NCI-H128 (cell line): ENCODE measurements at regions not wholly inside any gene's neighbourhood (a gene's known extent, or its start where the extent isn't known, plus 50 kb on each side); places are given as distances from the start of the nearest gene placed in this dataset.

ENCODE experiments used
- DNase-seq: peaks from one replicate; lab custom pipeline; 2025; ENCODE audit not compliant: unreplicated experiment; lab: John Stamatoyannopoulos, UW

DNA sequence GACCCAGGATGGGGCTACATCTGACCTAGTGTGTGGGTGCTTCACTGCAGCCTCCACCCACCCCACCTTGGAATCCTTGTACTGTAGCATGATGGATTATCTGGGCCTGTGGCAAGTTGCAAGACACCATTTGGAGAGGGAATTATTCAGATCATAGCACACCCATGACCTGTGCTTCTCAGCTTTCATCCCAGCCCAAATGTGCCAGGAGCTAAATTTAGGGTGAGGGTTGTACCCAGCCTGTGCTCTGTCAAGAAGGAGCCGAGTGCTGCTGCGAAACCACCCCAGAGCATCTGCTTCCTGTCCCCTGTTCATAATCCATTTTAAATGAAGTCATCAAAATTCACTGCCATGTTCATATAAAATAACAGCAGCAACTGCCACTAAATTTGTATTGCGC, 394.5 kb downstream of the SHANK2 start:
- no peak for DNase-seq

DNA sequence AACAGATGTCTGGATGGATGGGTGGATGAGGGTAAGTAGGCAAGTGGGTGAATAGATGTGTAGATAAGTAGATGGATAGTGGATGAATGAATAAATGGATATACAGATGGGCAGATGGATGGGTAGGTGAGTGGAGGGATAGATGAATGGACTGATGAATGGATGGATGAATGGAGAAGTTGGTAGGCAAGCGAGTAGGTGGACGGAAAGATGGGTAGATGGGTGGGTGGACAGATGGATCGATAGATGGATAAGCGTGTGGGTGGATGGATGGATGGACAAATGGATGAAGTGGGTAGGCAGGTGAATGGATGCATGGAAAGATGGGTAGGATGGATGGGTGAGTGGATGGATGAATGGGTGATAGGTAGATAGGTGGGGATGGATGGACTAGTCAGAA, 393.2 kb downstream of the SHANK2 start:
- no peak for DNase-seq

DNA sequence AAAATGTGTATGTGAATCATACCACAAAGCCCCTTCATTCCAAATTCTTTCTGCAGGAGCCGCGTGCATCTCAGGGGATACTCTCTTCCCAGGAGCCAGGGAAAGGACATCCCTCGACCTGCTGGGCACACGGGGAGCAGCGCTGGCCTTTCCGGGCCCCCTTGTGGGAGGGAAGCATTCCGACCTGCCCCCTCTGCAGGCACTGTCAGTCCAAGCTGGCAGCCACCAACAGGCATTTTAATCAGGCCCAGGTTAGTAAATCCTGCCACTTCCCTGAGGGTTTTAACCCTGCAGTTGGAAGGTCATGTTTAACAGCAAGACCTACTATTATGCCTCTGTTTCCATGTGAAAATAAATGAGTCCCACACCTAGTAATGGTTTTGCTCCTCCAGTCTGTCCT, 391.5 kb downstream of the SHANK2 start:
- DNase-seq = no peak

DNA sequence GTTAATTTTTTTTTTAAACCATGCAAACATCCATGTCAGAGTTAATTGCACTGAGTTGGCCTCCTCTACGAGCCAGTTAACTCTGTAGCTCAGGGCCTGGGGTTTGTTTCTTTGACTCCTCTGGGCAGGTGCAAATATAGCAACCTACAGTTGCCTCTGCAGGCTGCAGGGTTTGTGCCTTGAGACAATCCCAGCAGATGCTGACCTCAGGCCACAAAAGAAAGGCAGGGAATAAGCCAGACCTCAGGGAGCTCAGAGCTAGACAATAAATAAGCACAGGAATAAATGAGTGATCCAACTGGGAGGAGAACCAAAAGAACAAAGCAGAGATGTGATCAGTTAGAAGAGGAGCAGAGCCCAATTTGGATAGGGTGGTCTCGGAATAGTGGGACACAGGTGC, 390.8 kb downstream of the SHANK2 start:
- no peak for DNase-seq

DNA sequence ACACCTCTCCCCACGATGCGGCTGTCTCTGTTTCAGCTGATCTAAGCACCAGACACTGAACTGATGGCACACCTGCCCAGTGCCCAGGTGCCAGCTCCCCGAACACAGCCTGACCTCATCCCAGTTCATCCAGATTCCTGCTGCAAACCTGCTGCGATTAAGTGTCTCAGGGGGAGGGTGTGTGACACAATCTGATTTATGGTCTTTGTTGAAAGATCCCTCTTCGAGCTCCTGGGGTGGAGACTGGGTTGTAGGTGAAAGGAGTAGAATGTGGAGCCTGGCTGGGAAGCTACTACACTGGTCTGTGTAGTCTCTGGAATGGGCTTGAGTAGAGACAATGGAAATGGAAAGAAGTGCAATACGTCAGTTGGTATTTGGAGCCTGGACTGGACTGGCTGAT, 390.3 kb downstream of the SHANK2 start:
- DNase-seq = no peak

DNA sequence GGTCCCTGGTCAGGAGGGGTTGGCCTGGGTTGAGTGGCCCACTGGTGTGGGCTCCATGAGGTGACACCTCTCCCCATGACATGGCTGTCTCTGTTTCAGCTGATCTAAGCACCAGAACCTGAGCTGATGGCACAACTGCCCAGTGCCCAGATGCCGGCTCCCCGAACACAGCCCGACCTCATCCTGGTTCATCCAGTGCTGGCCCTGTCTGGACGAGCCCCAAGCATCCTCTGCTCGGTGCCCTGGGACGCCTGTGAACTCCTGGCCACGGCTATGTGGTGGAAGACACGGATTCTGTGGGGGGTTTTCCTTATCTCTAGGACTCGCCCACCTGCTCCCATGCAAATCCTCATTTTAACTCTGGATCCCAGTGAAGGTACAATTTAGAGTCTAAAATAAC, 389.2 kb downstream of the SHANK2 start:
- no peak for DNase-seq

DNA sequence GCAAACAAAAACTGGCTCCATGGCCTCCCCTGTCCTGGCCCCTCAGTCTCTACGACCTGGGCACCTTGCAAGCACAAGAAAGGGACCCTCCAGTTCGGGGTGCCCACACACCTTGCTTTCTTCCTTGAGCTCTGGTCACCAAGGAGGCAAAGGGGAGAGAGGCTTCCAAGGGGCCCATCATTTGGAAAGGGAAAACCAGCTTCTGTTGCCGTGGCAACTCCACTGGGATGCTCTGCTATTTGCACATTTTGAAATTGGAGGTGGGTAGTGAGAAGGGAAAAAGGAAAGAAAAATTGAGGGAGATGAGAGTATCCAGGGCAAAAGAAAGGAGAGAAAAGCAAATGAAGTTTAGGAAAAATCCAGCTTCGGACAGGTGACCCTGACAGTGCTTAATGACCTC, 388.4 kb downstream of the SHANK2 start:
- no peak for DNase-seq

DNA sequence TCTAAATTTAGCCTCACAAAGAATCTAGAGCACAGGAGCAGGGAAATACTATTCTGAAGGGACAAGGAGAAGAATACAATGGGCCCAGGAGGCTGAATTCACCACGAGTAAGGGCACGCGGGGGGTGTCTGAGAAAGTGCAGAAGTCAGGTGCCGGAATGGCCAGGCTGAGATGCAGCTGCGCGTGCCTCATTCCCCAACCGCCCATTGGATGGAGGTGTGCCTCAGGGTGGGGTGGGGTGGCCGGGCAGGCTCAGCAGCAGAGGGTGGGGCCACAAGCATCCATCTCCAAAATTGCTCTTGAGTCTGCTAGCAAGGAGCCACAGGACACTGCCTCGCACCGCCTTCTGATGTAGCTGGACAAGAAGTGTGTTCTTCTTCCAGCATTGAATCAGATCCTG, 387.0 kb downstream of the SHANK2 start:
- DNase-seq = no peak

DNA sequence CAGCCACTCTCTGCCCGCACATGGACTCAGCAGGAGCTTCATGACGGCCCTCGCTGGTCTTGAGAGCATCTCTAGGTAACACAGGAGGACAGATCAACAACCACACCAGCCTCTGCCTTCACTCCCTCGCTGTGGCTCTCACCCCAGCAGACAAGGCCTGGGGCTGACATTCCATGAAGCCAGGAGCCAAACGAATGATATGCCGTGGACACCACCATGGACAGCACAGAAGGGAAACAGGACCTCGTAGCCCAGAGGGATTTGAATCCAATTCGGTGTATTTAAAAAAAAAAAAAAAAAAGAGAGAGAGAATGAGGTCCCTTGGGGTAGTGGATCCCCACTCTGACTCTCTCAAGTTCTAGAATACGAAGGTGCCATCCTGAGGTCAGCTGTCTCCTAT, 385.5 kb downstream of the SHANK2 start:
- DNase-seq = no peak

DNA sequence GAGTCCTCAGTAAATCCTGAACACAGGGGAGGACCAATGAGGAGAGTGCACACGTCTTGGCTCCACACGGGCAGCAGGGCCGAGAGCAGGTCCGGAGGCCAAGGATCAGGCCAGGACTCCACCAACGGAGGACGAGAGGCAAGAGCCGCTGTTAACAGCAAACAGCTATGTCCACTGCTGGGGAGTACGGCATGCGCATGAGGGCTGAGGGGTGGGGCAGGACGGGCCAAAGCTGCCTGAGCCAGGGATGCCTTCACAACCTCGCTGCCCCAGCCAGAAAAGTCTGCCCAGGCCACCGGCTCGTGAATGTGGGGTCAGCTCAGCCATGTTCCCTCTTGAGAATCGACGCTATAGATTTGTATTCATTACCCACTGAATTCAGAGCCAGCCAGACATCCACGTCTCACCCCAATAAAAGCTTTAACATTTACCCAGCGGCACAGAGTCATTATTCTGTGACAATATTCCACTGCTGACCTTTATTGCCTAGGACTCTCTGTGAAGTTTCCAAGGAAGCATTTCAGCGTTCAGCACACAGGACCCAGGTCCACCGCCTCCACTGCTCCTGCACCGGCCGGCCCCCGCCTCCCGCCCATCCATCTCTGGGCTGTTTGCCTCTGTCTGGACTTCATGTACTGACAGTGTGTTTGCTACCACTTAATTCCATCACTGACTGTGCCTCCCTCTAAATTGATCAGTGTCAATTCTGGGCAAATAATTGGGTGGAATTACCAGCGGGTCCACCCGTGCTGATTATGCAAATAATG, 384.9 kb downstream of the SHANK2 start:
- DNase-seq = no peak

DNA sequence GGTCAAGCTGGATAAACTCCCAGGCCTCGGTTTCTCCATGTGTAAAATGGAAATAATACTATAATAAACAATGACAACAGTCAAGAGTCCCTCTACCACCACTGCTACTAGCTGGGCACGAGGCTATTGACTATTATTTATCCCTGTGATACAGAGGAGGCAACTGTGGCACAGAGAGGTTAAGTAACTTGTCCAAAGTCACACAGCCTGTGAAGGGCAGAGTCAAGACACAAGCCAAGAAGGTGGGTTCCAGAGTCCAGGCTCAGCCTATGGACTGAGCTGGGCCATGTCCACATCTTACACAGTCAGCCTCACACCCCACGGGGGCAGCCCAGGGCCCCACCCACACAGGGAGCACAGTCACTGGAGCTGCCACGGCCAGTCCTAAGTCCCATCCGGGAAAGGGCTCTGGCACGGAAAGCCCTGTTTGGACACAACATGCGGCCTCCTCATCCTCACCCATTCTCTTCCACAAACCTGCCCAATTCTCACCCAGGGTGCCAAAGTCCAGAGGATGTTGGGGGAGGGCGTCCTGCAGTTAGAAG, 384.0 kb downstream of the SHANK2 start:
- DNase-seq = no peak

DNA sequence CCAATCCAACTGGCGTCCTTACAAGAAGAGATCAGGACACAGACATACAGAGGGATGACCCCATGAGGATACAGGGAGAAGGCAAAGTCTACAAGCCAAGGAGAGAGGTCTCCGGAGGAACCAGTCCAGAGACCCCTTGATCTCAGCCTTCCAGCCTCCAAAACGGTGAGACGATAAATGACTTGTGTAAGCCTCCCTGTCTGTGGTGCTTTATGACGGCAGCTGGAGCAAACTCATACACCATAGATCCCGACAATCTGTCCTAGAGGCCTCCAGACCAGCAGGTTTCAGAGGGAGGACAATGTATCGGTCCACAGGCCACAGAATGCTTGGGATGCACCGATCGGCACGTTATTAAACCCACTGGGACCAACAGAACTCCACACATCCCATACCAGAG, 383.3 kb downstream of the SHANK2 start:
- DNase-seq = no peak

DNA sequence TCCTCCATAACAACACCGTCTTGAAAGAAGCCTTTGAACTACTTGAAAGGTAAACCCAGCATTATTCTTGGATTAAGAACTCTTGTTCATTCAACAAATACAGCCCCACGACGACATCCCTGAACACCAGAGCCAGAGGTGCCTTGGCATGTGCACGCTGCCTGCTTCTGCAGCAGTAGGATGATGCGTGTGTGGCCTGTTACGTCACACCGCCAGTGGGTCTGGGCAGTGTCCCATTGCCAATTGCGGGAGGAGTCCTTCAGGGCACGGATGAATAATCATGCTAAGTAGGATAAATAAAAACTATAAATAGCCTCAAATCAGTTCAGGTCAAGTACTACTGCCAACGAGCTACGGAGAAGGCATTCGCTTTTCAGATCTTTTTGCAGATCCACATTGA, 380.5 kb downstream of the SHANK2 start:
- DNase-seq = no peak

DNA sequence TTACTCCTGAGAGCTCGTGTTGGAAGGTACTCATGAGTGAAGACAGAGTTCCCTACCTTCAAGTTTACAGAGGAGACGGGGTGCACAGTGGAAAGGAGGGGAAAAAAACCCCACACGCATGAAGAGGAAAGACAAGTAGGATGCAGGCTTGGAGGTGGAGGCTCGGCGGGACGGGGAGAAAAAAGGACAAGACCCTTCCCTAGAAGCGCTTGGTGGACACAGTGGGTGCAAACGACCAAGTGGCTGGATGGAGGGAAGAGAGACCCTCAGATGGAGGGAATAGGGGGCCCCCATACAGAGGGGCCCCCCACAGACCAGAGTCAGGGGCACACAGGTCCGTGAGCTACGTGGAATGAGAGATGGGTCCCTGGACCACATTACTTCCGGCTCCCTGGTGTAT, 380.1 kb downstream of the SHANK2 start:
- DNase-seq = no peak

DNA sequence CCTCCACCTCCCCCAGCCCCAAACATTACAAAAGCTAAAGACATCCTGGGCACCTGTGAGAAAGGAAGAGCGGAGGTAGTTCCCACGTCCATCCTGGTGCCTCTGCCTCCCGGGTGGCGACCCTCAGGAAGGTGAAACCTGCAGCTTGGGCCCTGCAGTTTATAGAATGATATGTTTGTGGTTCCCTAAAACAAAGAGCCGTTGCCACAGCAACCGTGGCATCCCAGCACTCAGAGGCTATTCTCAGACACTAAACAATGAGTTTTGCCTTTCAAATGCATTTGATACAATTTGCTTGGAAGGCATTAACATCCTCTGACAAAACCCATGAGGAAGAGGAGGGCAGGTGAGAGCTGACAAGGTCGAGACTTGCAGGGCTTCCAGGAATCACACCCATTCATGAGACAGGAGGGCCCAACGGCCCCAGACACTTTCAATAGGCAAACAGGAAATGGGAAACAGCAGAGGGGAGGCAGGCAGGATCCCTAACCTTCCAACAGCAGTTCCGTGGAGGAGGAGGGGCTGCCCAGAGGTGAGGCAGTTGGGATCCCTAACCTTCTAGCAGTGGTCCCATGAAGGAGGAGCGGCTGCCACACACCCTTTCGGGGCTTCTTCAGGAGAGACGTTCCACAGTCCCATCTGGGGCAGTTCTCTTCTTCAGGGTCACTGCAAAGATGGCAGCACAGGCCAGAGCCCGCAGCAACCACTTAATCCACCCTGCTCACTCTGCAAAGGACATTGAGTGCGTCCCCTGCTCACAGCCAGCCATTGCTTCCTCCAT, 379.2 kb downstream of the SHANK2 start:
- no peak for DNase-seq

DNA sequence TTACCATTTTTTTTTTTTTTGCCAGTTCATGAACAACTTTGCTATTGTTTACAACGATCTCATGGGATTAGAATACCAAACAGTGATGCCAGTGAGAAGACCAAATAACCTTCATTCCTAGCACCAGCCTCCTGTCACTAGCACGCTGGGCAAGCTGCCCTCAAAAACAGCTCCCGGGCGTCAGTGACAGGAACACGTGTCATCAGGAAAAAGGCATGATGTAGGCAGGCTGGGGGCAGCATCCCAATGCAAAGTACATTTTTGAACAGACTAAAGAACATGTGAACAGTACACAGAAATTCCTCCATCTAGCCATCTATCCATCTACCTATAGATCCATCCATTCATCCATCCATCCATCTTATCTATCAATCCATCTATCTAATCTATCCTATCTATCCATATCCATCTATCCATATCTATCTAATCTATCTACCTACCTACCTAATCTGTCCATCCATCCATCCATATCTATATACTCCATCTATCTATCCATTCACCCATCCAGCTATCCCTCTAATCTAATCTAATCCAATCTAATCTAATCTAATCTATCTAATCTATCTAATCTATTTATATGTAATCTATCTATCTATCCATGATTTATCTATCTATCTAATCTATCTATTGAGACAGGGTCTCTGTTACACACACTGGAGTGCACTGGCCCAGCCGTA, 378.5 kb downstream of the SHANK2 start:
- DNase-seq = no peak

DNA sequence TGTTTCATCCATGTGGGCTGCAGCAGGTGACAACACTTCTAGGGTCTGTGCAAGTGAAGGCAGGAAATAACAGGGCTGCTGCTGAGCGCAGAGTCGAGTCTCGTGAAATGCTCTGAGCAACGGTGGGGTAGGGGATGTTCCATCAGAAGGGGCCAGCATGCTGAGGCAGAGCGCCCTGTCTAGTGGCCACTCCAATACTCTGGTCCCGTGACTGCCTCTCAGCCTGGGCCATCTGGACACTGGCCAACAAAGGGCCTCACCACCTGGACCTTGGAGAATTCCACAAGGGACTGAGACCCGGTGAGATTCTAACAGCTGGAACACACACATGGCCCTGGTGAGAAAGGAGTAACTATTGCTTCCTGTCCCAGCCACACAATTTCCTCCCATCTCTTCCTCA, 375.7 kb downstream of the SHANK2 start:
- DNase-seq = no peak

DNA sequence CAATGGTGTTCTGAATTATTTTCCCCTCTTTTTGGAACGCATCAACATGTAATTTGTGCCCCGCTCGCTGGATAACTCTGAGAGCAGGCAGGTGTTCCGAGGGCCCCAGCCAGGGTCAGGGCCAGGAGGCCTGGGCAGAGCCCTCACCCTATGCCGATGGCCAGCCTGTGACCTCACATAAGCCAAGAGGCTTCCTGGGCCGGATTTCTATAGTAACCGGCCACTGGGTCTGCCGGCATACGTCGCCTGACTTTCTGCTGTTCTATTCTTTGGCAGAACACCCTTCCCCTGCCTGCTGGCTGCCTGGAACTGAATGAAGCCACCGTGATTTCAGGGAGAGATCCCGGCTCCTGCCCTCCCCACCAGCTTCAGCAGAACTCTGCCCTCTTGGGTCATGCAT, 375.2 kb downstream of the SHANK2 start:
- DNase-seq = no peak

DNA sequence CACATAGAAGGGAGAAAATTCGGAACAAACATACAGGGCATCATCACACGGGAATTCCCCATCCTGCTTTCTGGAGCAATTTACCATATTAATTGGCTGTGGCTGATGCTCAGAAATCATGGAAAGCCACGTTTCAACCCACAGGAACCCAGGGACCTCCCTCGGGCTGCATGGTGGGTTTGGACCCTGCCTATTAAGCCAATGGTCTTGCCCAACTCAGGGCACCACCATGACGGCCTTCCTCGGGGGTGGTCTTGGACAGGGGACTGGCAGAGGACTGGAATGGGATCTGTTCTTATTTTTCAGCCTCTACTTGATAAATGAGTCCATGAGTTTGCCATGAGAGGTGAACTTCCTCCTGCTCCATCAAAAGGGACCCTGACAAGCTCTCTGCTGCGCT, 374.0 kb downstream of the SHANK2 start:
- no peak for DNase-seq

DNA sequence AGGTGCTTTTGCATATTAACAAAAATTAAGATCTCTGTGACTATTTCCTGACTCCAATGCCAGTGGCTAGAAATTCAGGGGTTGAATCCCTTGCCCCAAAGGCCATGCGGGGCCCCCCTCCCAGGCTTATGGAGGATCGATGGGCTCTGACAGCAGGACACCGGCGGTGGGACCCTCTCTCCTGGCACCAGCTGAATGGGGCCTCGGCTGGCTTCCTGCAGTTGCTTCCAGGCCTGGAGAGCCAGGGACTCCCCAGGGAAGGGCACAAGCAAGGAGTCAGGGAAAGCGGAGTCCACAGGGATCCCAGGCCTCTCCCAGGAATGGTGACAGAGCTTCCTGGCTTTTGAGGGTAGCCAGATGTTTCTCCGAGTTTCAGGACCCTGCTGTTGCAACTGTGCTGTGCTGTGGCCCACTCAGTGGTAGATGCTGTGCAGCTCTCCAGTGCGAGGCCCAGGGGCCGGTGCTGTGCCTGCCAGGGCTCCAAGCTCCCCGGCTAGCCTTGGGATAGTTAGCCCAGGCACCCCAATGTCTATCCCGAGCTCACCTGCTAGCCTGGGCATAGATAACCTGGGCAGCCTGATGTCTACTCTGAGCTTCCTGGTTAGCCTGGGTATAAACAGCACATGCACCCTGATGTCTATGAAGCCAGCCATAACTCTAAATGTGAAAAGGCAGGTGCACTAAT, 372.6 kb downstream of the SHANK2 start:
- no peak for DNase-seq

DNA sequence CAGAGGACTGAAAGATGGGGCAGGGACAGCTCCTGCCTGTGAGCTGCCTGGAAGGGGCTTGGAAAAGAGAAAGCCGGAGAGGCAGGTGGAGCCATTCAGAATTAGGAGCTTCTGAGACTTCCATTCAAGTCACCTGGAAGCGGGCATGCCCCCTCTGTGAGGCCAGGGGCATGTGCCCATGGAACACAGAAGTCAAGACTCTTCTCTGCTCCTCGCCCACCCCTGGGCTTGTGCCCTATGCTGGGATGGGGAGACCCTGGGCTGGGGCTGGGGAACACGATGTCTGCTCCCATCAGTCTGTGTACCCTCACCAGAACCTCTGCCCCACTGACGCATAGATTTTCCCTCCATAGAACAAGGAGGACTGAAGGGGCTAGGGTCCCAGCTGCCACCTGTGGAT, 372.0 kb downstream of the SHANK2 start:
- no peak for DNase-seq
